Lower leg skin (tissue), 3 donors: ENCODE measurements at regions not wholly inside any gene's neighbourhood (a gene's known extent, or its start where the extent isn't known, plus 50 kb on each side); places are given as distances from the start of the nearest gene placed in this dataset.

ENCODE experiments used
- CTCF ChIP-seq, 3 donors: fragments of 450-650 bp; IDR thresholded peaks; one replicate each; pipeline ENCODE4 v1.5.1; 2016; ENCODE audit warnings: antibody characterized with exemption in 3 of 3, mild to moderate bottlenecking in 3 of 3, moderate library complexity in 2 of 3
- POLR2A ChIP-seq, 2 donors: fragments of 450-650 bp; IDR thresholded peaks; one replicate each; pipeline ENCODE4 v1.6.1; 2016 to 2017; ENCODE audit warnings: antibody characterized with exemption in 2 of 2, mild to moderate bottlenecking in 1 of 2, moderate library complexity in 1 of 2

- TF ChIP-seq CTCF (IDR thresholded peaks at IDR 0.05): no peak
- TF ChIP-seq POLR2A (IDR thresholded peaks at IDR 0.05): no peak
Observed at GRCh38 chr5:100188339-100188738, 346.8 kb upstream of the FAM174A start.
